ENCODE measurements at regions not wholly inside any gene's neighbourhood (a gene's known extent, or its start where the extent isn't known, plus 50 kb on each side); places are given as distances from the start of the nearest gene placed in this dataset.

- Histone ChIP-seq H3K9me2 (ENCODE audit: insufficient read depth) (0 out of 2 replicates have a peak, but pooled peaks cover 3% of the 10 kb centered on the region), H4K20me1 (replicated peaks; ENCODE audit: insufficient read depth) (no peaks in the 10 kb centered on the region), H3K4me2 (no peak overlapping the region), H3K27ac (ENCODE audit: low read depth) (no peak overlapping the region), H3F3A (replicated peaks; ENCODE audit: low read depth) (no peaks in the 10 kb centered on the region), H3K79me2 (replicated peaks; ENCODE audit: insufficient read depth) (no peaks in the 10 kb centered on the region), H3K27me3 (ENCODE audit: insufficient read depth) (no peaks in the 10 kb centered on the region), H3K36me3 (ENCODE audit: insufficient read depth) (no peaks in the 10 kb centered on the region), H2AFZ (no peak overlapping the region), H3K4me3 (no peak overlapping the region), H3K4me1 (ENCODE audit: insufficient read depth) (no peaks in the 10 kb centered on the region)
- H3K27me3 Mint-ChIP-seq (ENCODE audit: insufficient read depth, low read depth, poor library complexity): no peaks in the 10 kb centered on the region
- TF ChIP-seq ZNF462 (CRISPR knock-in tag; IDR thresholded peaks at IDR 0.05) (no peak), CTCF (conservative IDR thresholded peaks at IDR 0.05; ENCODE audit: low read depth in 2 of 2) (no peak), ZNF114 (CRISPR knock-in tag; IDR thresholded peaks at IDR 0.05) (no peak), CREB1 (CRISPR knock-in tag; IDR thresholded peaks at IDR 0.05; ENCODE audit: low read depth) (no peak), NANOG (IDR thresholded peaks at IDR 0.05; ENCODE audit: borderline replicate concordance) (no peak), JUNB (IDR thresholded peaks at IDR 0.05; ENCODE audit: unreplicated experiment) (no peak), POLR2AphosphoS5 (IDR thresholded peaks at IDR 0.05; ENCODE audit: low read depth) (no peak), STAT1 (IDR thresholded peaks at IDR 0.05; ENCODE audit: unreplicated experiment) (no peak)
- TF ChIP-seq, protein P1, sequence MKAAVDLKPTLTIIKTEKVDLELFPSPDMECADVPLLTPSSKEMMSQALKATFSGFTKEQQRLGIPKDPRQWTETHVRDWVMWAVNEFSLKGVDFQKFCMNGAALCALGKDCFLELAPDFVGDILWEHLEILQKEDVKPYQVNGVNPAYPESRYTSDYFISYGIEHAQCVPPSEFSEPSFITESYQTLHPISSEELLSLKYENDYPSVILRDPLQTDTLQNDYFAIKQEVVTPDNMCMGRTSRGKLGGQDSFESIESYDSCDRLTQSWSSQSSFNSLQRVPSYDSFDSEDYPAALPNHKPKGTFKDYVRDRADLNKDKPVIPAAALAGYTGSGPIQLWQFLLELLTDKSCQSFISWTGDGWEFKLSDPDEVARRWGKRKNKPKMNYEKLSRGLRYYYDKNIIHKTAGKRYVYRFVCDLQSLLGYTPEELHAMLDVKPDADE (IDR thresholded peaks at IDR 0.05): no peak
- TF ChIP-seq, protein P2, sequence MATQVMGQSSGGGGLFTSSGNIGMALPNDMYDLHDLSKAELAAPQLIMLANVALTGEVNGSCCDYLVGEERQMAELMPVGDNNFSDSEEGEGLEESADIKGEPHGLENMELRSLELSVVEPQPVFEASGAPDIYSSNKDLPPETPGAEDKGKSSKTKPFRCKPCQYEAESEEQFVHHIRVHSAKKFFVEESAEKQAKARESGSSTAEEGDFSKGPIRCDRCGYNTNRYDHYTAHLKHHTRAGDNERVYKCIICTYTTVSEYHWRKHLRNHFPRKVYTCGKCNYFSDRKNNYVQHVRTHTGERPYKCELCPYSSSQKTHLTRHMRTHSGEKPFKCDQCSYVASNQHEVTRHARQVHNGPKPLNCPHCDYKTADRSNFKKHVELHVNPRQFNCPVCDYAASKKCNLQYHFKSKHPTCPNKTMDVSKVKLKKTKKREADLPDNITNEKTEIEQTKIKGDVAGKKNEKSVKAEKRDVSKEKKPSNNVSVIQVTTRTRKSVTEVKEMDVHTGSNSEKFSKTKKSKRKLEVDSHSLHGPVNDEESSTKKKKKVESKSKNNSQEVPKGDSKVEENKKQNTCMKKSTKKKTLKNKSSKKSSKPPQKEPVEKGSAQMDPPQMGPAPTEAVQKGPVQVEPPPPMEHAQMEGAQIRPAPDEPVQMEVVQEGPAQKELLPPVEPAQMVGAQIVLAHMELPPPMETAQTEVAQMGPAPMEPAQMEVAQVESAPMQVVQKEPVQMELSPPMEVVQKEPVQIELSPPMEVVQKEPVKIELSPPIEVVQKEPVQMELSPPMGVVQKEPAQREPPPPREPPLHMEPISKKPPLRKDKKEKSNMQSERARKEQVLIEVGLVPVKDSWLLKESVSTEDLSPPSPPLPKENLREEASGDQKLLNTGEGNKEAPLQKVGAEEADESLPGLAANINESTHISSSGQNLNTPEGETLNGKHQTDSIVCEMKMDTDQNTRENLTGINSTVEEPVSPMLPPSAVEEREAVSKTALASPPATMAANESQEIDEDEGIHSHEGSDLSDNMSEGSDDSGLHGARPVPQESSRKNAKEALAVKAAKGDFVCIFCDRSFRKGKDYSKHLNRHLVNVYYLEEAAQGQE (IDR thresholded peaks at IDR 0.05; ENCODE audit: unreplicated experiment): no peak
- H3K27ac Mint-ChIP-seq: no peak overlapping the region
- peaks cover 13% of the 10 kb centered on the region; the same call in 2 of the 3 replicates for H3K36me3 Mint-ChIP-seq (ENCODE audit: low read depth)
- no peaks in the 10 kb centered on the region for H3K4me1 Mint-ChIP-seq
- ATAC-seq: no peak
- peaks cover 9% of the 10 kb centered on the region; the same call in 2 of the 3 replicates for H3K9me3 Mint-ChIP-seq
- DNase-seq (ENCODE audit: low spot score): no peak
- no peak overlapping the region for H3K4me3 Mint-ChIP-seq
These were observed 108.2 kb upstream of the STK17B start for GRCh38 chr2:196279541-196279940.

All from GM23338 (cell line).